WERI-Rb-1 (cell line): ENCODE measurements at regions not wholly inside any gene's neighbourhood (a gene's known extent, or its start where the extent isn't known, plus 50 kb on each side); places are given as distances from the start of the nearest gene placed in this dataset.

Source experiments
- DNase-seq: peaks from one replicate; pipeline ENCODE4 v3.0.0-alpha.2; 2020
- H3K27ac ChIP-seq: fragments of 250-450 bp; sonication (Bioruptor Pico); 2 replicates; pipeline ENCODE4 v1.5.1; 2020; ENCODE audit warnings: mild to moderate bottlenecking, moderate library complexity
- H3K27me3 ChIP-seq: fragments of 250-450 bp; sonication (Bioruptor Pico); 2 replicates; pipeline ENCODE4 v1.5.1; 2021; ENCODE audit warnings: mild to moderate bottlenecking, low read depth, moderate library complexity; ENCODE audit not compliant: insufficient read depth, severe bottlenecking
- H3K36me3 ChIP-seq: fragments of 250-450 bp; sonication (Bioruptor Pico); 2 replicates; pipeline ENCODE4 v1.5.1; 2020; ENCODE audit warnings: mild to moderate bottlenecking, moderate library complexity
- H3K4me3 ChIP-seq: 2 replicates; pipeline ENCODE4 v1.5.1; 2011; ENCODE audit warnings: low read depth, mild to moderate bottlenecking, control low read depth, low read length
- H3K9me3 ChIP-seq: fragments of 250-450 bp; sonication (Bioruptor Pico); 2 replicates; pipeline ENCODE4 v1.5.1; 2021; ENCODE audit warnings: mild to moderate bottlenecking, moderate library complexity; ENCODE audit not compliant: severe bottlenecking
- TF ChIP-seq, protein P1 (sequence below): IDR thresholded peaks from 2 replicates; pipeline ENCODE4 v1.5.1; 2011; ENCODE audit warnings: low read depth, mild to moderate bottlenecking, control low read depth, inconsistent platforms, low read length

DNA sequence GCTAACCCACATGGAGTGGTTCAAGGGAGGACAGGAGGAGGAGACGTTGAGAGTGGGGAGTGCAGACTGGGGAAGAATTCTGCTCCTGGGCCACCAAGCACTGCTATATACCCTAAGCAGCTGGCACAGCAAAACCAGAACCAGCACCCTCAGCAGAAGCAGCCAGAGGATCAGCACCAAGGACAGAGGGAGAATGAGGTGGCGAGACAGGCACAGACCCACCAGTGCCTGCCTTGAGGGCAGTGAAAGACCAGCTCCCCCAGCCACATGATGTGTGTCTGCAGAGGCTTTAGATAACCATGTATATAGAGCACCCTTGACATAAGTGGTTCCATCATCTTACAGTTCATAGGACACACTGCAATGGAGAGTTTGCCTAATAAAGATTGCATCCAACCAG is 319.0 kb downstream of the GABRB3 start:
- no peaks in the 10 kb centered on the region for H3K36me3 ChIP-seq
- H3K9me3 ChIP-seq, result peaks cover 3% of the 10 kb centered on the region
- H3K27me3 ChIP-seq, result no peaks in the 10 kb centered on the region
- no peak overlapping the region for H3K4me3 ChIP-seq
- DNase-seq, result no peak
- H3K27ac ChIP-seq, result no peak overlapping the region
- TF ChIP-seq, protein P1, sequence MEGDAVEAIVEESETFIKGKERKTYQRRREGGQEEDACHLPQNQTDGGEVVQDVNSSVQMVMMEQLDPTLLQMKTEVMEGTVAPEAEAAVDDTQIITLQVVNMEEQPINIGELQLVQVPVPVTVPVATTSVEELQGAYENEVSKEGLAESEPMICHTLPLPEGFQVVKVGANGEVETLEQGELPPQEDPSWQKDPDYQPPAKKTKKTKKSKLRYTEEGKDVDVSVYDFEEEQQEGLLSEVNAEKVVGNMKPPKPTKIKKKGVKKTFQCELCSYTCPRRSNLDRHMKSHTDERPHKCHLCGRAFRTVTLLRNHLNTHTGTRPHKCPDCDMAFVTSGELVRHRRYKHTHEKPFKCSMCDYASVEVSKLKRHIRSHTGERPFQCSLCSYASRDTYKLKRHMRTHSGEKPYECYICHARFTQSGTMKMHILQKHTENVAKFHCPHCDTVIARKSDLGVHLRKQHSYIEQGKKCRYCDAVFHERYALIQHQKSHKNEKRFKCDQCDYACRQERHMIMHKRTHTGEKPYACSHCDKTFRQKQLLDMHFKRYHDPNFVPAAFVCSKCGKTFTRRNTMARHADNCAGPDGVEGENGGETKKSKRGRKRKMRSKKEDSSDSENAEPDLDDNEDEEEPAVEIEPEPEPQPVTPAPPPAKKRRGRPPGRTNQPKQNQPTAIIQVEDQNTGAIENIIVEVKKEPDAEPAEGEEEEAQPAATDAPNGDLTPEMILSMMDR, result no peak

DNA sequence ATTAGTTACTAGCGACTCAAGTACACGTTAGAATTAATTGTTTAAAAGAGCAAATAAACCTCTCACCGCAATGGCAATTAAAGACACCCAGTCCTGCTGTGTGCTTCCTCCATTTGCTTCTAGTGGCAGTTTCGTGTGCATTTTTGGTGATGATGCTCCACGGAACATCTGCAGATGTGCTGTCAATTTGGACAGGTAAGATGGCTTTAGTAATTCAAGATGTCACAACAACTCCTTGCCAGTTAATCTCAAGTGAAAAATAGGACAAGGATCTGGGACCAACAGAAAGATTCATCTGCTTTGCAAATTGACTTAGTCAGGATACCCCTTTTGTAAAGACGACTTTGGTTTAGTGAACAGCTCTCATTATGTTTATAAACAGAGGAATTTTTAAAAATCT is 320.9 kb downstream of the GABRB3 start:
- Histone ChIP-seq H3K27me3 (no peaks in the 10 kb centered on the region), H3K27ac (no peak overlapping the region), H3K9me3 (no peaks in the 10 kb centered on the region), H3K36me3 (no peaks in the 10 kb centered on the region), H3K4me3 (no peak overlapping the region)
- TF ChIP-seq, protein P1, result no peak
- DNase-seq, result no peak

DNA sequence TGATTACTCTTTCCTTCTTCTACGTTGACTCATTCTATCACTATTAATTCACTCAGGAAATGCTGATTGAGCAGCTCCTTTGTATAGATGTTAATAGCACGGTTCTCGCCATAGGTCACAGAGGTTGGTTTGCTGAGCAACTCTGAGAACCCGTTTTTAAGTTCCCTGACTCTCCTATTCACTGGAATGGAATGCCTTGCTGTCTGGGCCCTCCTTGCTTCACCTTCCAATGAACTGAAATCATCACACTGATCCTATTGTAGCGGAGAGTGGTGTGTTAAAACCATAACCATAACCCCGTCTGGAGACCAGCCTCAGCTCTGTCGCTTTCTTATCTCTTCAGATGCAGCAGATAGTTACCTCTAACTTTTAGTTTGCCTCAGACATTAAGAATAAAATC is 323.6 kb downstream of the GABRB3 start:
- Histone ChIP-seq H3K27me3 (no peaks in the 10 kb centered on the region), H3K36me3 (no peaks in the 10 kb centered on the region), H3K27ac (no peak overlapping the region), H3K4me3 (no peak overlapping the region), H3K9me3 (no peaks in the 10 kb centered on the region)
- DNase-seq, result no peak
- TF ChIP-seq, protein P1, result no peak

DNA sequence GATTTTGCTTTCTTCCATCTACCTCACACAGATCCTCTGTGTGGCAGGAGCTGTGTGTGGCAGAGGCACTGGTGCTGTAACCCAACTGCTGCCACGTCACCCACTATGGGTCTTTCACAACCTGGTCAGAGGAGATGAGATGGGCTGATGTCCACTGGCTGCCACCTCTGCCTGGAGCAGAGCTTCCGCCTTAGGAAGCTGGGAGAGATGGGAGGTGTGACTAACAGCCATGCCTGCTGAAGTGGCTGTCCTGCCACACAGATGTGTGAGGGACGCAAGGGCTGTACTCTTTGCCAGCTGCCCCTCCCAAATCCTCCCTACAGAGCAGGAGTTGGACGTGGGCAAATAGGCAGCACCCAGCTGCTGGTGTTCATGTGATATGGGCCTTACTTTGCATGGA is 329.5 kb downstream of the GABRB3 start:
- H3K4me3 ChIP-seq, result no peak overlapping the region
- H3K27ac ChIP-seq, result no peak overlapping the region
- no peaks in the 10 kb centered on the region for H3K36me3 ChIP-seq
- no peaks in the 10 kb centered on the region for H3K9me3 ChIP-seq
- no peaks in the 10 kb centered on the region for H3K27me3 ChIP-seq
- TF ChIP-seq, protein P1, result no peak
- DNase-seq, result no peak

DNA sequence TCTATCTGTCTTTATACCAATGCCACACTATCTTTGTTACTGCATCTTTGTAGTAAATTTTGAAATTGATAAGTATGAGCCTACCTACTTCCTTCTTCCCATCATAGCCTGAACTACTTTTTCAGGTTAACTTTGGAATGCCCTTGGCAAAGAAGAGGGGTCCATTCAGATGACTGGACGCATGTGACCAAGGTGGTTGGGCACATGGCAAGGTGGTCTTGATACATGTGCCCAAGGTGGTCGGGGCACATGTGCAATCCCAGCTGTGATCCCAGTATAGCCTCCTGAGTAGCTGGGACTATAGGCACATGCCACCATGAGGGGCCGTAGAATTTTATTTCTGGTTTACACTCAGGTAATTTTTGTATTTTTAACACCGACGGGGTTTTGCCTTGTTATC is 330.2 kb downstream of the GABRB3 start:
- TF ChIP-seq, protein P1, result no peak
- Histone ChIP-seq H3K9me3 (no peaks in the 10 kb centered on the region), H3K27me3 (no peaks in the 10 kb centered on the region), H3K4me3 (no peak overlapping the region), H3K27ac (no peak overlapping the region), H3K36me3 (no peaks in the 10 kb centered on the region)
- DNase-seq, result no peak

DNA sequence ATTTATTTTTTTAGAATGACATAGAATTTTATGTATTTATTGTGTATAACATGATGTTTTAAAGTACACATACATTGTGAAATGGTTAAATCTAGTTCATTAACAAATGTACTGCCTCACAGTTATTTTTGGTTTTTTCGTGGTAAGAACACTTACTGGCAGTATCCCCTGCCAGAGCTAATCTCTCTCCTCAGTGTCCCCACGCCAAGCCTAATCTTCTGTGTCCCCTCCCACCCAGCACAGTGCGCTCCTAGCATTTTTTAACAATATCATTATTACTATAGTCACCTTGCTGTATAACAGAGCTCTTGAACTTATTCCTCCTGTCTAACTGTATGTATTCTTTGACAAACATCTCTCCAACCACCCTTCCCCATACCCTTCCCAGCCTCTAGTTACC is 333.2 kb downstream of the GABRB3 start:
- TF ChIP-seq, protein P1, result no peak
- H3K9me3 ChIP-seq, result no peaks in the 10 kb centered on the region
- no peak overlapping the region for H3K27ac ChIP-seq
- H3K4me3 ChIP-seq, result no peak overlapping the region
- H3K36me3 ChIP-seq, result no peaks in the 10 kb centered on the region
- no peak for DNase-seq
- H3K27me3 ChIP-seq, result no peaks in the 10 kb centered on the region
